Peyer's patch (tissue), 4 donors: ENCODE measurements at regions not wholly inside any gene's neighbourhood (a gene's known extent, or its start where the extent isn't known, plus 50 kb on each side); places are given as distances from the start of the nearest gene placed in this dataset.

Source experiments
- POLR2A ChIP-seq, 2 donors: fragments of 450-650 bp; IDR thresholded peaks; one replicate each; pipeline ENCODE4 v1.5.1; 2017; ENCODE audit warnings: antibody characterized with exemption in 2 of 2, mild to moderate bottlenecking in 2 of 2, moderate library complexity in 2 of 2
- TF ChIP-seq, protein P1 (sequence below), 6 experiments: fragments of 450-650 bp in 4 of 6; fragments of 200-600 bp in 2 of 6; sonication (generic) in 1 of 6; IDR thresholded peaks; one replicate each; pipeline ENCODE4 v1.5.1; 2017 to 2019; ENCODE audit warnings: antibody characterized with exemption in 6 of 6, mild to moderate bottlenecking in 3 of 6, moderate library complexity in 1 of 6

DNA sequence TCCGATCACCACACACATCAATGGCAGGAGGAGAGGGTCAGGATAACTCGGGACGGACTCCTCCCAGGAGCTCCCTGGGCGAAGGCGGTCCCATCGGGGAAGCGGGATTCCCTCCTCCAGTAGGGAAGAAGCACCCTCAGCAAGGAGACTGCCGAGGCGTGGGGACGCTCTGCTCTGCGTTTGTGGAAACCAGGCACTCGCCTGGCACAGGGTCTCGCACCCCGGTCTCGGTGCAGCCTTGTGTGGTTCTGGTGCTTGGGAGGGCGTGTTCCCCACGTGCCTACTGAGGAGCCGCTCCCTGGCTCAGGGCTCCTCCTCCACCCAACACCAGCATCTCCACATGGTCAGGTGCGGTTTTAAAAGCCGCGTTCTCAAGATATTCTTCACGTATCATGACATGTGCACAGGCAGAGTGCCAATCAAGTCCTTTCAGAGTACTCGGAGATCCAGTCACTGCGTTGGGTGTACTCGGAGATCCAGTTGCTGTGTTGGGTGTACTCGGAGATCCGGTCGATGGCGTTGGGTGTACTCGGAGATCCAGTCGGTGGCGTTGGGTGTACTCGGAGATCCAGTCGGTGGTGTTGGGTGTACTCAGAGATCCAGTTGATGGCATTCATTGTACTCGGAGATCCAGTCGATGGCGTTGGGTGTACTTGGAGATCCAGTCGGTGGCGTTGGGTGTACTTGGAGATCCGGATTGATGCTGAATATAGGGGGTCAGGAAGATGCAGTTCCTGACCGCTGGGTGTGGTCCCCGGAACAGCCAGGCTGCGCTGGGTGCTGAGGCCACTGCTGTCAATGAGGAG is 117.5 kb downstream of the RTP5 start:
- TF ChIP-seq, protein P1, sequence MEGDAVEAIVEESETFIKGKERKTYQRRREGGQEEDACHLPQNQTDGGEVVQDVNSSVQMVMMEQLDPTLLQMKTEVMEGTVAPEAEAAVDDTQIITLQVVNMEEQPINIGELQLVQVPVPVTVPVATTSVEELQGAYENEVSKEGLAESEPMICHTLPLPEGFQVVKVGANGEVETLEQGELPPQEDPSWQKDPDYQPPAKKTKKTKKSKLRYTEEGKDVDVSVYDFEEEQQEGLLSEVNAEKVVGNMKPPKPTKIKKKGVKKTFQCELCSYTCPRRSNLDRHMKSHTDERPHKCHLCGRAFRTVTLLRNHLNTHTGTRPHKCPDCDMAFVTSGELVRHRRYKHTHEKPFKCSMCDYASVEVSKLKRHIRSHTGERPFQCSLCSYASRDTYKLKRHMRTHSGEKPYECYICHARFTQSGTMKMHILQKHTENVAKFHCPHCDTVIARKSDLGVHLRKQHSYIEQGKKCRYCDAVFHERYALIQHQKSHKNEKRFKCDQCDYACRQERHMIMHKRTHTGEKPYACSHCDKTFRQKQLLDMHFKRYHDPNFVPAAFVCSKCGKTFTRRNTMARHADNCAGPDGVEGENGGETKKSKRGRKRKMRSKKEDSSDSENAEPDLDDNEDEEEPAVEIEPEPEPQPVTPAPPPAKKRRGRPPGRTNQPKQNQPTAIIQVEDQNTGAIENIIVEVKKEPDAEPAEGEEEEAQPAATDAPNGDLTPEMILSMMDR (IDR thresholded peaks at IDR 0.05), result no peak
- no peak for TF ChIP-seq POLR2A (IDR thresholded peaks at IDR 0.05)
